ENCODE measurements at regions not wholly inside any gene's neighbourhood (a gene's known extent, or its start where the extent isn't known, plus 50 kb on each side); places are given as distances from the start of the nearest gene placed in this dataset.

GRCh38 chr15:39051626-39052322, 487.2 kb upstream of the RASGRP1 start:
- peak; percentile 79 for DNase-seq

- peak; percentile 79 for DNase-seq
Measured at GRCh38 chr15:39052323-39052705, 487.7 kb upstream of the RASGRP1 start.

GRCh38 chr15:39053480-39053879, 488.9 kb upstream of the RASGRP1 start:
- no peak for DNase-seq

- DNase-seq = peak; percentile 46
Measured at GRCh38 chr15:39054128-39054732, 489.6 kb upstream of the RASGRP1 start.

- DNase-seq = no peak
Measured at GRCh38 chr15:39056357-39056756, 491.7 kb upstream of the RASGRP1 start.

GRCh38 chr15:39058351-39059131, 493.9 kb upstream of the RASGRP1 start:
- no peak for DNase-seq

- DNase-seq = no peak
Measured at GRCh38 chr15:39059917-39060316, 495.3 kb upstream of the RASGRP1 start.

- DNase-seq = no peak
Measured at GRCh38 chr15:39061952-39062464, 497.4 kb upstream of the RASGRP1 start.

- DNase-seq = no peak
Measured at GRCh38 chr15:39066677-39067076, 502.1 kb upstream of the RASGRP1 start.

GRCh38 chr15:39074341-39074985, 506.4 kb upstream of the THBS1 start:
- no peak for DNase-seq

GRCh38 chr15:39075311-39075710, 505.6 kb upstream of the THBS1 start:
- no peak for DNase-seq

- DNase-seq = no peak
Measured at GRCh38 chr15:39075756-39076341, 505.0 kb upstream of the THBS1 start.

GRCh38 chr15:39078026-39078425, 502.9 kb upstream of the THBS1 start:
- no peak for DNase-seq

- DNase-seq = peak; percentile 23
Measured at GRCh38 chr15:39079296-39079847, 501.5 kb upstream of the THBS1 start.

- DNase-seq = no peak
Measured at GRCh38 chr15:39083213-39083612, 497.7 kb upstream of the THBS1 start.

GRCh38 chr15:39084674-39085530, 496.0 kb upstream of the THBS1 start:
- peak; percentile 92 for DNase-seq

GRCh38 chr15:39086641-39087040, 494.2 kb upstream of the THBS1 start:
- no peak for DNase-seq

- DNase-seq = no peak
Measured at GRCh38 chr15:39088156-39088555, 492.7 kb upstream of the THBS1 start.

- DNase-seq = no peak
Measured at GRCh38 chr15:39092354-39092753, 488.5 kb upstream of the THBS1 start.

- DNase-seq = no peak
Measured at GRCh38 chr15:39092761-39093160, 488.1 kb upstream of the THBS1 start.

GRCh38 chr15:39094116-39094515, 486.8 kb upstream of the THBS1 start:
- DNase-seq = no peak
